Sigmoid colon (tissue), 3 donors: ENCODE measurements at regions not wholly inside any gene's neighbourhood (a gene's known extent, or its start where the extent isn't known, plus 50 kb on each side); places are given as distances from the start of the nearest gene placed in this dataset.

Experiments used
- CTCF ChIP-seq, 4 experiments: fragments of 450-650 bp in 3 of 4; fragments of 200-600 bp in 1 of 4; IDR thresholded peaks; one replicate each; pipeline ENCODE4 v1.5.1; 2016 to 2019; ENCODE audit warnings: antibody characterized with exemption in 4 of 4, mild to moderate bottlenecking in 3 of 4, moderate library complexity in 2 of 4
- POLR2A ChIP-seq, 2 donors: fragments of 450-650 bp; IDR thresholded peaks; one replicate each; pipeline ENCODE4 v1.6.1; 2016; ENCODE audit warnings: antibody characterized with exemption in 2 of 2, mild to moderate bottlenecking in 2 of 2, moderate library complexity in 2 of 2

GRCh38 chr3:167938516-167938915 lies 157.2 kb downstream of the GOLIM4 start:
- no peak for TF ChIP-seq CTCF (IDR thresholded peaks at IDR 0.05)
- TF ChIP-seq POLR2A (IDR thresholded peaks at IDR 0.05), result no peak
